GM12878 (cell line): ENCODE measurements at regions not wholly inside any gene's neighbourhood (a gene's known extent, or its start where the extent isn't known, plus 50 kb on each side); places are given as distances from the start of the nearest gene placed in this dataset.

ENCODE experiments used
- ATAC-seq: fragments of 200-7000 bp; cut with Tn5 transposase; 3 replicates; pipeline ENCODE4 v1.9.1; 2020; ENCODE audit warnings: mild to moderate bottlenecking, moderate library complexity
- BruUV-seq: library from RNA; stranded (reverse); fragments of 400-500 nt; replicated peaks from 2 replicates; lab custom pipeline; 2021; lab: Mats Ljungman, UMichigan
- CTCF ChIA-PET: fragments of 300-600 bp; sonication (Branson Sonifier 250); formaldehyde crosslinking; extraction: SDS; loops from one replicate; lab custom pipeline; 2021; ENCODE audit warnings: inconsistent platforms; lab: Yijun Ruan, JAX
- POLR2A ChIA-PET: fragments of 350-600 bp; formaldehyde crosslinking; extraction: SDS; loops from one replicate; lab custom pipeline; 2021; ENCODE audit warnings: inconsistent platforms; lab: Charles Lee
- RAD21 ChIA-PET: fragments of 300-600 bp; sonication (Branson Sonifier 250); formaldehyde crosslinking; loops from one replicate; lab custom pipeline; 2023; ENCODE audit warnings: antibody characterized with exemption; ENCODE audit not compliant: unreplicated experiment; lab: Charles Lee
- SMC1A ChIA-PET: fragments of 300-600 bp; sonication (Branson Sonifier 250); formaldehyde crosslinking; loops from one replicate; lab custom pipeline; 2023; ENCODE audit not compliant: unreplicated experiment, uncharacterized antibody; lab: Charles Lee
- DNase-seq: peaks from one replicate; pipeline ENCODE4 v3.0.0-alpha.2; 2011; ENCODE audit warnings: low read depth, low spot score
- FAIRE-seq: peaks from 3 replicates; lab custom pipeline; 2011; peaks lifted over from hg19 to GRCh38; lab: Jason Lieb, UNC
- H2AFZ ChIP-seq: 2 replicates; pipeline ENCODE4 v1.6.0; 2011; ENCODE audit warnings: low read depth, low read length, control low read depth; ENCODE audit not compliant: control insufficient read depth
- H3K27ac ChIP-seq: 2 replicates; pipeline ENCODE4 v1.5.1; 2011; ENCODE audit warnings: control low read depth; ENCODE audit not compliant: control insufficient read depth, insufficient read depth
- H3K27me3 ChIP-seq, 2 experiments: replicated peaks in 1 of 2; 2 replicates each; pipeline versions ENCODE4 v1.6.0 to v1.6.1; 2011; ENCODE audit warnings: low read length in 1 of 2; ENCODE audit not compliant: control insufficient read depth in 2 of 2, insufficient read depth in 2 of 2
- H3K36me3 ChIP-seq, 2 experiments: 2 replicates each; pipeline ENCODE4 v1.5.1; 2011; ENCODE audit warnings: low read length in 1 of 2; ENCODE audit not compliant: control insufficient read depth in 2 of 2, insufficient read depth in 2 of 2
- H3K4me1 ChIP-seq: 2 replicates; pipeline ENCODE4 v1.6.1; 2011; ENCODE audit warnings: mild to moderate bottlenecking, low read length, moderate library complexity, mixed read lengths; ENCODE audit not compliant: control insufficient read depth, insufficient read depth
- H3K4me2 ChIP-seq: 2 replicates; pipeline ENCODE4 v1.6.0; 2011; ENCODE audit warnings: control low read depth; ENCODE audit not compliant: control insufficient read depth, insufficient read depth
- H3K4me3 ChIP-seq: fragments of 200-600 bp; sonication (generic); 2 replicates; pipeline ENCODE4 v1.5.1; 2016
- H3K79me2 ChIP-seq: 2 replicates; pipeline ENCODE4 v1.6.0; 2011; ENCODE audit warnings: low read length; ENCODE audit not compliant: control insufficient read depth, insufficient read depth
- H3K9ac ChIP-seq: 2 replicates; pipeline ENCODE4 v1.8.0; 2011; ENCODE audit warnings: low read length, control low read depth, mixed read lengths; ENCODE audit not compliant: control insufficient read depth, insufficient read depth
- H3K9me3 ChIP-seq: replicated peaks from 3 replicates; pipeline ENCODE4 v1.5.1; 2011; ENCODE audit warnings: mild to moderate bottlenecking, low read length; ENCODE audit not compliant: control insufficient read depth, insufficient read depth
- H4K20me1 ChIP-seq: 2 replicates; pipeline ENCODE4 v1.6.0; 2011; ENCODE audit not compliant: control insufficient read depth, insufficient read depth
- CHD1 ChIP-seq: IDR thresholded peaks from 2 replicates; pipeline ENCODE4 v1.6.1; 2012; ENCODE audit warnings: low read depth, low read length, improper control_type of control experiment
- NR2C2 ChIP-seq: IDR thresholded peaks from 2 replicates; pipeline ENCODE4 v1.6.1; 2011; ENCODE audit warnings: borderline replicate concordance, low read depth; ENCODE audit not compliant: control insufficient read depth, insufficient read length
- SP1 ChIP-seq: IDR thresholded peaks from one replicate; pipeline ENCODE4 v1.6.1; 2011; ENCODE audit warnings: low read depth, low read length
- STAT1 ChIP-seq: fragments of 450-650 bp; conservative IDR thresholded peaks from 2 replicates; pipeline ENCODE4 v1.6.1; 2014; ENCODE audit warnings: antibody characterized with exemption, mild to moderate bottlenecking
- TCF3 ChIP-seq: IDR thresholded peaks from 2 replicates; pipeline ENCODE4 v1.6.1; 2012; ENCODE audit warnings: low read depth, mild to moderate bottlenecking, low read length, borderline replicate concordance; ENCODE audit not compliant: insufficient read depth
- YBX1 ChIP-seq: fragments of 450-650 bp; IDR thresholded peaks from 2 replicates; pipeline ENCODE4 v1.6.1; 2016; ENCODE audit warnings: antibody characterized with exemption
- WGBS: methylation state at CpG from one replicate; pipeline ENCODE4 v1.1.6; 2016; ENCODE audit warnings: low lambda C conversion rate; ENCODE audit not compliant: insufficient replicate concordance, insufficient coverage; ENCODE audit errors: missing lambda C conversion rate; 5-methylcytosine and 5-hydroxymethylcytosine counted together
- in situ Hi-C: fragments of 300-500 bp; cut with MboI; formaldehyde crosslinking; loops from 9 replicates; pipeline ENCODE4 v1.14.3; 2018; ENCODE audit warnings: mixed read lengths
- intact Hi-C: fragments of 100-400 bp; cut with micrococcal nuclease; formaldehyde crosslinking; loops from one replicate; pipeline ENCODE4 v1.14.2; 2022; ENCODE audit not compliant: unreplicated experiment
- TF ChIP-seq, protein P1 (sequence below): fragments of 150-350 bp; IDR thresholded peaks from 2 replicates; pipeline ENCODE4 v1.6.1; 2016; ENCODE audit warnings: low read depth, low read length
- TF ChIP-seq, protein P2 (sequence below): IDR thresholded peaks from 2 replicates; pipeline ENCODE4 v1.6.1; 2012; ENCODE audit warnings: low read depth, low read length, improper control_type of control experiment

DNA sequence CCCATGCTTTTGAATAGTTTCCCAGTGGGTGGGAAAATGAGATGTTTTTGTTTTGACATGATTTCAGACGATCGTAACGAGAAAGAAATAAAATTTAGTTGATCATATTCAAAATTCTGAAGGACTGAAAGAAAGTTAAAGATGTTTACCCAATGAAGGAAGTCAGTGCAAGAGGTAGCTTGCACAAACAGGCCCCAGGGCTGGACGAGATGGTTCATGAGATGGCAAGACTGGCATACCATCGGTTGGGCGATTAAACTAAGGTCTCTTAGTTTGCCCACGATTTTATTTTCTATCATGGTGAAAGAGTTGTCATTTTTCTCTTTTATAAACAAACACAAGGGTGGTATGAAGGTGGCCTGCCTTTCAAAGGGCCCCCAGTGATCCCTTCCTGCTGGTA lies 124.5 kb upstream of the TBX5 start (continued):
- TF ChIP-seq NR2C2: no peak
- TF ChIP-seq TCF3: no peak
- TF ChIP-seq YBX1: no peak
- TF ChIP-seq SP1: no peak
- TF ChIP-seq, protein P1, sequence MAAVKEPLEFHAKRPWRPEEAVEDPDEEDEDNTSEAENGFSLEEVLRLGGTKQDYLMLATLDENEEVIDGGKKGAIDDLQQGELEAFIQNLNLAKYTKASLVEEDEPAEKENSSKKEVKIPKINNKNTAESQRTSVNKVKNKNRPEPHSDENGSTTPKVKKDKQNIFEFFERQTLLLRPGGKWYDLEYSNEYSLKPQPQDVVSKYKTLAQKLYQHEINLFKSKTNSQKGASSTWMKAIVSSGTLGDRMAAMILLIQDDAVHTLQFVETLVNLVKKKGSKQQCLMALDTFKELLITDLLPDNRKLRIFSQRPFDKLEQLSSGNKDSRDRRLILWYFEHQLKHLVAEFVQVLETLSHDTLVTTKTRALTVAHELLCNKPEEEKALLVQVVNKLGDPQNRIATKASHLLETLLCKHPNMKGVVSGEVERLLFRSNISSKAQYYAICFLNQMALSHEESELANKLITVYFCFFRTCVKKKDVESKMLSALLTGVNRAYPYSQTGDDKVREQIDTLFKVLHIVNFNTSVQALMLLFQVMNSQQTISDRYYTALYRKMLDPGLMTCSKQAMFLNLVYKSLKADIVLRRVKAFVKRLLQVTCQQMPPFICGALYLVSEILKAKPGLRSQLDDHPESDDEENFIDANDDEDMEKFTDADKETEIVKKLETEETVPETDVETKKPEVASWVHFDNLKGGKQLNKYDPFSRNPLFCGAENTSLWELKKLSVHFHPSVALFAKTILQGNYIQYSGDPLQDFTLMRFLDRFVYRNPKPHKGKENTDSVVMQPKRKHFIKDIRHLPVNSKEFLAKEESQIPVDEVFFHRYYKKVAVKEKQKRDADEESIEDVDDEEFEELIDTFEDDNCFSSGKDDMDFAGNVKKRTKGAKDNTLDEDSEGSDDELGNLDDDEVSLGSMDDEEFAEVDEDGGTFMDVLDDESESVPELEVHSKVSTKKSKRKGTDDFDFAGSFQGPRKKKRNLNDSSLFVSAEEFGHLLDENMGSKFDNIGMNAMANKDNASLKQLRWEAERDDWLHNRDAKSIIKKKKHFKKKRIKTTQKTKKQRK: no peak
- TF ChIP-seq STAT1: no peak
- TF ChIP-seq, protein P2, sequence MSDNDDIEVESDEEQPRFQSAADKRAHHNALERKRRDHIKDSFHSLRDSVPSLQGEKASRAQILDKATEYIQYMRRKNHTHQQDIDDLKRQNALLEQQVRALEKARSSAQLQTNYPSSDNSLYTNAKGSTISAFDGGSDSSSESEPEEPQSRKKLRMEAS: no peak

DNA sequence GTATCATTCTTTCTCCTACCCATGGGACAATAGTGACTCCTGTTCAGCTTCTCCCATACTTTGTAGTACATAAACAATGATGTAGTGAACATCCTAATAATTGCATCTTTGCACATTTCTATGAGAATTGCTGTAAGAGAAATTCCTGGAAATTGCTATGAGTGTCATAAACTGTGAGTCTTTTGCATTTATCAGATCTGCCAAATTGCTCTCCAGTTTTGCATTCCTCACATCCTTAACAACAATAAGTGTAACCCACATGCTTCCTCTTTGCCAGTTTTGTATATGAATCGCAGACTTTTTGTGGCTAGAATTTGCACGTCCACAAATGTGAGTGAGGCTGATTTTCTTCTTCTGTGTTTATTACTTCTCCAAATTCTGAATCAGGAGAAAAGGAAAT lies 124.0 kb upstream of the TBX5 start:
- BruUV-seq: no TSS peak
- Histone ChIP-seq H3K27ac (no peak overlapping the region), H3K9ac (no peak overlapping the region), H3K9me3 (no peaks in the 10 kb centered on the region), H3K4me1 (no peaks in the 10 kb centered on the region), H3K27me3 (no peaks in the 10 kb centered on the region), H3K36me3 (no peaks in the 10 kb centered on the region), H3K79me2 (no peaks in the 10 kb centered on the region), H3K4me2 (no peak overlapping the region), H4K20me1 (no peaks in the 10 kb centered on the region), H3K4me3 (no peak overlapping the region), H2AFZ (no peak overlapping the region)
- in situ Hi-C loops: no loop called here
- DNase-seq (no peak), ATAC-seq (no peak), FAIRE-seq (no peak)
- CTCF ChIA-PET: no interaction called here
- RAD21 ChIA-PET: no interaction called here
- POLR2A ChIA-PET: no interaction called here
- WGBS: 0% methylated on average over 2 of the region's 2 CpGs
- SMC1A ChIA-PET: no interaction called here
- intact Hi-C loops: no loop called here
- no peak for TF ChIP-seq CHD1
